Hepatocyte (in vitro differentiated cells): ENCODE measurements at regions not wholly inside any gene's neighbourhood (a gene's known extent, or its start where the extent isn't known, plus 50 kb on each side); places are given as distances from the start of the nearest gene placed in this dataset.

Source experiments
- CTCF ChIP-seq: fragments of 200-600 bp; sonication (generic); IDR thresholded peaks from 2 replicates; pipeline ENCODE4 v1.5.1; 2016; ENCODE audit warnings: antibody characterized with exemption, mild to moderate bottlenecking; ENCODE audit not compliant: poor library complexity
- EZH2 ChIP-seq: fragments of 200-600 bp; sonication (generic); IDR thresholded peaks from 2 replicates; pipeline ENCODE4 v1.6.1; 2016; ENCODE audit warnings: antibody characterized with exemption, mild to moderate bottlenecking, borderline replicate concordance
- EZH2phosphoT487 ChIP-seq: fragments of 200-600 bp; sonication (generic); IDR thresholded peaks from one replicate; pipeline ENCODE4 v1.6.1; 2018; ENCODE audit warnings: antibody characterized with exemption, mild to moderate bottlenecking, low read depth, moderate library complexity; ENCODE audit not compliant: unreplicated experiment, severe bottlenecking

GRCh38 chr9:78470216-78470615, 173.3 kb downstream of the PSAT1 start:
- no peak for TF ChIP-seq CTCF
- TF ChIP-seq EZH2: no peak
- TF ChIP-seq EZH2phosphoT487: no peak
